H1 (cell line): ENCODE measurements at regions not wholly inside any gene's neighbourhood (a gene's known extent, or its start where the extent isn't known, plus 50 kb on each side); places are given as distances from the start of the nearest gene placed in this dataset.

ENCODE experiments used
- CHD1 ChIP-seq: IDR thresholded peaks from 2 replicates; pipeline ENCODE4 v1.6.1; 2012; ENCODE audit warnings: low read depth, low read length, improper control_type of control experiment
- CTCF ChIP-seq, 3 experiments: IDR thresholded peaks; 1 replicate in 2 of 3; 2 replicates in 1 of 3; pipeline versions ENCODE4 v1.5.1 to v1.6.1; 2011; ENCODE audit warnings: low read length in 3 of 3, mild to moderate bottlenecking in 3 of 3, inconsistent platforms in 2 of 3, low read depth in 1 of 3, moderate library complexity in 1 of 3; ENCODE audit not compliant: insufficient read depth in 1 of 3; ENCODE audit errors: control extremely low read depth in 1 of 3
- KDM1A ChIP-seq: fragments of 200-600, 300-600 bp; sonication (generic); IDR thresholded peaks from 2 replicates; pipeline ENCODE4 v1.7.1; 2016; ENCODE audit warnings: mild to moderate bottlenecking, low read length, borderline replicate concordance
- RFX5 ChIP-seq: IDR thresholded peaks from 2 replicates; pipeline ENCODE4 v1.6.1; 2011; ENCODE audit warnings: low read depth, low read length, improper control_type of control experiment, borderline replicate concordance
- SP1 ChIP-seq: IDR thresholded peaks from 2 replicates; pipeline ENCODE4 v1.6.1; 2011; ENCODE audit warnings: low read depth, low read length

- TF ChIP-seq SP1 (no peak), CTCF (IDR thresholded peaks at IDR 0.05; ENCODE audit: control extremely low read depth in 1 of 3, insufficient read depth in 1 of 3, low read depth in 1 of 3, low read length in 3 of 3) (no peak), KDM1A (no peak), RFX5 (no peak), CHD1 (no peak)
These were observed 139.4 kb upstream of the PHYHIPL start for GRCh38 chr10:59037018-59037389.
